ENCODE measurements at regions not wholly inside any gene's neighbourhood (a gene's known extent, or its start where the extent isn't known, plus 50 kb on each side); places are given as distances from the start of the nearest gene placed in this dataset.

- DNase-seq (ENCODE audit: low read depth) = peak; percentile 94
- TF ChIP-seq CTCF (IDR thresholded peaks at IDR 0.05; ENCODE audit: low read length, missing control alignments) = no peak
- no peak overlapping the region for H3K4me3 ChIP-seq (replicated peaks; ENCODE audit: low read depth, low read length)
Measured at GRCh38 chr21:28633839-28634555, 358.7 kb downstream of the LTN1 start.

- no peak for TF ChIP-seq CTCF (IDR thresholded peaks at IDR 0.05; ENCODE audit: low read length, missing control alignments)
- peak overlapping the region; percentile 1 for H3K4me3 ChIP-seq (replicated peaks; ENCODE audit: low read depth, low read length)
- peak; percentile 79 for DNase-seq (ENCODE audit: low read depth)
Measured at GRCh38 chr21:28632755-28633408, 359.8 kb downstream of the LTN1 start.

- no peak overlapping the region for H3K4me3 ChIP-seq (replicated peaks; ENCODE audit: low read depth, low read length)
Measured at GRCh38 chr21:28627691-28628090, 365.0 kb downstream of the LTN1 start.

GRCh38 chr21:28627261-28627660 lies 365.4 kb downstream of the LTN1 start:
- no peak for TF ChIP-seq CTCF (IDR thresholded peaks at IDR 0.05; ENCODE audit: low read length, missing control alignments)
- H3K4me3 ChIP-seq (replicated peaks; ENCODE audit: low read depth, low read length) = no peak overlapping the region
- DNase-seq (ENCODE audit: low read depth) = no peak

More at GRCh38 chr21:28627691-28628090, 365.0 kb downstream of the LTN1 start:
- no peak for DNase-seq (ENCODE audit: low read depth)
- TF ChIP-seq CTCF (IDR thresholded peaks at IDR 0.05; ENCODE audit: low read length, missing control alignments) = no peak

- DNase-seq (ENCODE audit: low read depth) = no peak
- no peak overlapping the region for H3K4me3 ChIP-seq (replicated peaks; ENCODE audit: low read depth, low read length)
- no peak for TF ChIP-seq CTCF (IDR thresholded peaks at IDR 0.05; ENCODE audit: low read length, missing control alignments)
Measured at GRCh38 chr21:28624626-28625025, 368.1 kb downstream of the LTN1 start.

GRCh38 chr21:28617300-28617699 lies 375.4 kb downstream of the LTN1 start:
- DNase-seq (ENCODE audit: low read depth) = no peak
- H3K4me3 ChIP-seq (replicated peaks; ENCODE audit: low read depth, low read length) = no peak overlapping the region
- TF ChIP-seq CTCF (IDR thresholded peaks at IDR 0.05; ENCODE audit: low read length, missing control alignments) = no peak
